ENCODE measurements at regions not wholly inside any gene's neighbourhood (a gene's known extent, or its start where the extent isn't known, plus 50 kb on each side); places are given as distances from the start of the nearest gene placed in this dataset.

- Histone ChIP-seq H3K4me3 (no peak overlapping the region), H3K27ac (no peak overlapping the region), H4K20me1 (no peaks in the 10 kb centered on the region), H3K27me3 (no peaks in the 10 kb centered on the region), H3K9me3 (replicated peaks in 1 of 11) (no peaks in the 10 kb centered on the region), H3K4me2 (no peak overlapping the region), H3K4me1 (no peaks in the 10 kb centered on the region), H3K9ac (no peak overlapping the region), H3K36me3 (no peaks in the 10 kb centered on the region)
- TF ChIP-seq Cebpa-rat (IDR thresholded peaks at IDR 0.05), result no peak
These were observed 143.8 kb downstream of the HGF start for GRCh38 chr7:81626008-81626407.

DNA sequence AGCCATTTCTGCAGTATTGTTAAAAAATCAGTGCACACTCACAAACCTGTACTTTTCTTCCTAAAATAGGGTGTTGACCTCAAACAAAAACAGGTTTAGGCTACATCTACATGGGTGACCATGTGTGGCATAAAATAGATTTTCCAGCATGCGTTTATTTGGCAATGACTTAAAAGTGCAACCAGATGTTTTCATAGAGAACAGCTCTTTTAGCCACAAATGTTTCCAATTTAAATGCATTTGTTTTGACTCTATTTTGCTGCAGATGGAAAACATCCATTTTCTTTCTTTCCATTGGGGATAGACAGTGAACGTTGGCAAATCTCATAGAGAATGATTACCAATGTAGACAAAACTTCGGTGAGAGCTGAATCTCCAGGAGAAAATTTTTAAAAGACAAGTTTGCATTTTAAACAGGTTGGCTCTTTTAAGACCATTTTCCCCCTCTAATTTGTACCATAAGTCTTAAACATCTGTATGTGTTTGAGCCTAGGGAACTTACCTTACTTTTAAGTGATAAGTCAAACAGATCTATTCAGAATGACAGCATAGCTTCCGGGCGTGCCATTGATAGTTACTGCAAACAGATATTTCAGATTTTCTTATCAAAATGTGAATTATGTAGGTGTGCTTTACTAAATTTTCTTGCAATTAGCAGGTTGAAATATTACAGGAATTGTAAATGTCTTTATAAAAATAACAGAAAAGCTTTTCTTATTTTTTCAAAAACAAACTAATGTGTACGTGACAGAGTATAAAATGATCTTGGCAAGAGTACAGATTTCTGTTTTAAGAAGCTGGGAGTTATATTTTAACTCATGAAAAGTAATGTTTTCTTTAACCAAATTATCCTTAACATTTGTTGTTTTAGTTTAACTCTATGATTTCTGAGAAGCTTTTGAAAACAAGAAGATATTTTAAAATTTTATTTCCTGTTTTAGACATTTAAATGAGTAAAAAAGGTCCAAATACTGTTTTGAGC lies 144.9 kb downstream of the HGF start:
- no peaks in the 10 kb centered on the region for H4K20me1 ChIP-seq
- H3K27me3 ChIP-seq, result no peaks in the 10 kb centered on the region
- H3K27ac ChIP-seq, result no peak overlapping the region
- no peak overlapping the region for H3K4me3 ChIP-seq
- H3K9me3 ChIP-seq (replicated peaks in 1 of 11), result no peaks in the 10 kb centered on the region
- H3K9ac ChIP-seq, result no peak overlapping the region
- H3K4me2 ChIP-seq, result no peak overlapping the region
- H3K36me3 ChIP-seq, result no peaks in the 10 kb centered on the region
- no peaks in the 10 kb centered on the region for H3K4me1 ChIP-seq
- no peak for TF ChIP-seq Cebpa-rat (IDR thresholded peaks at IDR 0.05)

DNA sequence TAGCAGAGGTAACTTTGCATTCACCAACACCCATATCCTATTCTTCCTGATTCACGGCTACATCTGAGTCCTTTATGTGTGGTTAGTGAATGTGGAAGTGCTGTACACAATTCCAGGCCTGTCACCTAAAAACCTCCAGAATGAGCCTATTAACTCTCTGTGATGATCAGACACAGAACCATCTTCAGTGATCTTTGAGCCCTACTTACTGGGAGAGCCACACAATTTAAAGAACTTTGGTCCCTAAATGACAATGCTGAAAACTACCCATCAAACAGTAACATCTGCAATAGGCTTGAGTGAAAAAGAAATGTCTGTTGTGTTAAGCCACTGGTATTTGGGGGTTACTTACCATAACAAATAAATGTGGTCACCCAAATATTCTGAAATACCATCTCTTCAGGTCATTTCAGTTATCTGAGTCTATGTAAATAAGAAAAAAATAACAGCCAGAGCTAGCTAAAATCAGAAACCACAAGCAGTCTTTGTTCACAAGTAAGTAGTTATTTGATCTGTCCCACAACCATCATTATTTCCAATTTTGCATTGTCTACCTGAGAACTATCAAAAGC lies 145.7 kb downstream of the HGF start:
- H4K20me1 ChIP-seq, result no peaks in the 10 kb centered on the region
- no peaks in the 10 kb centered on the region for H3K36me3 ChIP-seq
- H3K27me3 ChIP-seq, result no peaks in the 10 kb centered on the region
- no peaks in the 10 kb centered on the region for H3K9me3 ChIP-seq (replicated peaks in 1 of 11)
- no peak overlapping the region for H3K4me2 ChIP-seq
- H3K27ac ChIP-seq, result no peak overlapping the region
- no peak overlapping the region for H3K9ac ChIP-seq
- H3K4me3 ChIP-seq, result no peak overlapping the region
- H3K4me1 ChIP-seq, result no peaks in the 10 kb centered on the region
- TF ChIP-seq Cebpa-rat (IDR thresholded peaks at IDR 0.05), result no peak

GRCh38 chr7:81623251-81623855 lies 146.5 kb downstream of the HGF start:
- Histone ChIP-seq H3K36me3 (no peaks in the 10 kb centered on the region), H3K27me3 (no peaks in the 10 kb centered on the region), H4K20me1 (no peaks in the 10 kb centered on the region), H3K4me1 (no peaks in the 10 kb centered on the region), H3K4me2 (0 out of 22 replicates have a peak overlapping the region, but pooled peaks of 1 of the 11 experiments have one; percentile 4), H3K27ac (peak overlapping the region in 1 of 11 experiments; percentile 17; a peak in 1 of 22 replicates), H3K9me3 (replicated peaks in 1 of 11) (no peaks in the 10 kb centered on the region), H3K9ac (no peak overlapping the region), H3K4me3 (no peak overlapping the region)
- TF ChIP-seq Cebpa-rat (IDR thresholded peaks at IDR 0.05), result no peak

GRCh38 chr7:81621893-81622292 lies 148.0 kb downstream of the HGF start:
- no peak overlapping the region for H3K9ac ChIP-seq
- H4K20me1 ChIP-seq, result no peaks in the 10 kb centered on the region
- H3K4me2 ChIP-seq, result no peak overlapping the region
- H3K4me3 ChIP-seq, result no peak overlapping the region
- no peaks in the 10 kb centered on the region for H3K27me3 ChIP-seq
- TF ChIP-seq Cebpa-rat (IDR thresholded peaks at IDR 0.05), result no peak
- no peak overlapping the region for H3K27ac ChIP-seq
- H3K36me3 ChIP-seq, result no peaks in the 10 kb centered on the region
- no peaks in the 10 kb centered on the region for H3K9me3 ChIP-seq (replicated peaks in 1 of 11)
- no peaks in the 10 kb centered on the region for H3K4me1 ChIP-seq

- H3K9me3 ChIP-seq (replicated peaks in 1 of 11), result no peaks in the 10 kb centered on the region
- H3K27me3 ChIP-seq, result no peaks in the 10 kb centered on the region
- H3K4me3 ChIP-seq, result no peak overlapping the region
- H3K9ac ChIP-seq, result no peak overlapping the region
- H3K4me1 ChIP-seq, result no peaks in the 10 kb centered on the region
- no peak overlapping the region for H3K4me2 ChIP-seq
- H3K36me3 ChIP-seq, result no peaks in the 10 kb centered on the region
- H4K20me1 ChIP-seq, result no peaks in the 10 kb centered on the region
- TF ChIP-seq Cebpa-rat (IDR thresholded peaks at IDR 0.05), result no peak
- no peak overlapping the region for H3K27ac ChIP-seq
These were observed 151.3 kb downstream of the HGF start for GRCh38 chr7:81618396-81619014.

GRCh38 chr7:81616951-81617350 lies 152.9 kb downstream of the HGF start:
- H3K4me2 ChIP-seq, result no peak overlapping the region
- H3K27me3 ChIP-seq, result no peaks in the 10 kb centered on the region
- TF ChIP-seq Cebpa-rat (IDR thresholded peaks at IDR 0.05), result no peak
- no peaks in the 10 kb centered on the region for H3K9me3 ChIP-seq (replicated peaks in 1 of 11)
- H3K27ac ChIP-seq, result no peak overlapping the region
- H4K20me1 ChIP-seq, result no peaks in the 10 kb centered on the region
- no peaks in the 10 kb centered on the region for H3K4me1 ChIP-seq
- no peaks in the 10 kb centered on the region for H3K36me3 ChIP-seq
- H3K9ac ChIP-seq, result no peak overlapping the region
- no peak overlapping the region for H3K4me3 ChIP-seq

GRCh38 chr7:81611805-81612204 lies 158.0 kb downstream of the HGF start:
- no peaks in the 10 kb centered on the region for H3K36me3 ChIP-seq
- no peak overlapping the region for H3K4me2 ChIP-seq
- no peaks in the 10 kb centered on the region for H3K27me3 ChIP-seq
- no peaks in the 10 kb centered on the region for H3K9me3 ChIP-seq (replicated peaks in 1 of 11)
- no peaks in the 10 kb centered on the region for H3K4me1 ChIP-seq
- H3K4me3 ChIP-seq, result no peak overlapping the region
- no peak for TF ChIP-seq Cebpa-rat (IDR thresholded peaks at IDR 0.05)
- no peak overlapping the region for H3K9ac ChIP-seq
- no peak overlapping the region for H3K27ac ChIP-seq
- H4K20me1 ChIP-seq, result no peaks in the 10 kb centered on the region

DNA sequence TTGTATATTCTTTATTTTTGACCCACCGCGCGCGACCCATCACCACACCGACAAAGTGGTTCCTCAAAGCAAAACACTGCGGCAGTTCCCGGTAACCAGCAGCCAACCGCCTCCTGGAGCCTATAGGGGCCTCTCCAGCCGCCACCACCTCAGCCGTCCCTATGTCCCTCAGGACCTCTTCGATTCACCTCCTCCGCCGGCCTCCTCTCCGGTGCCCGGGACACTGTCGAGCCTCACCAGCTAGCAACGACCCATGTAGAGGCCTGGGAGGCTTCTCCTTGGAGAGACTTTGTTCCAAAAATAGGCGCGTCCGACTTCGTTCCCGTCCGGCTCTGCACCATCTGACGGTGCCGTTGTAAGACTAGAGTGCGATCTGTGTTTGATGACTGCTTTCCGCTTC lies 158.8 kb downstream of the HGF start:
- Histone ChIP-seq H4K20me1 (no peaks in the 10 kb centered on the region), H3K4me2 (no peak overlapping the region), H3K27ac (no peak overlapping the region), H3K27me3 (no peaks in the 10 kb centered on the region), H3K4me3 (no peak overlapping the region), H3K4me1 (no peaks in the 10 kb centered on the region), H3K36me3 (no peaks in the 10 kb centered on the region), H3K9ac (no peak overlapping the region), H3K9me3 (replicated peaks in 1 of 11) (no peaks in the 10 kb centered on the region)
- TF ChIP-seq Cebpa-rat (IDR thresholded peaks at IDR 0.05), result no peak
